ENCODE measurements at regions not wholly inside any gene's neighbourhood (a gene's known extent, or its start where the extent isn't known, plus 50 kb on each side); places are given as distances from the start of the nearest gene placed in this dataset.

GRCh38 chr5:124456249-124456648 is 290.2 kb downstream of the ZNF608 start:
- TF ChIP-seq EZH2phosphoT487 (IDR thresholded peaks at IDR 0.05; ENCODE audit: insufficient read depth, low read depth) (no peak), EZH2 (IDR thresholded peaks at IDR 0.05; ENCODE audit: insufficient read depth, poor library complexity, severe bottlenecking) (no peak)
